GM21390 (cell line): ENCODE measurements at regions not wholly inside any gene's neighbourhood (a gene's known extent, or its start where the extent isn't known, plus 50 kb on each side); places are given as distances from the start of the nearest gene placed in this dataset.
"Not testable (repeated sequence)": the region's sequence is repeated elsewhere in the genome, so short reads cannot be mapped to it uniquely, and the experiment has no call there.

Experiments
- ATAC-seq: cut with Tn5 transposase; IDR thresholded peaks from one replicate; pipeline ENCODE4 v1.9.1; 2021; ENCODE audit not compliant: unreplicated experiment

GRCh38 chr7:89616829-89617228 lies 537.4 kb upstream of the STEAP1 start:
- not testable (repeated sequence) for ATAC-seq

- no peak for ATAC-seq
These were observed 536.0 kb upstream of the STEAP1 start for GRCh38 chr7:89618274-89618673.

- no peak for ATAC-seq
These were observed 532.2 kb upstream of the STEAP1 start for GRCh38 chr7:89621925-89622641.

- peak; percentile 89 for ATAC-seq
These were observed 531.1 kb upstream of the STEAP1 start for GRCh38 chr7:89623018-89623672.

- not testable (repeated sequence) for ATAC-seq
These were observed 530.1 kb upstream of the STEAP1 start for GRCh38 chr7:89624155-89624554.

- ATAC-seq, result no peak
These were observed 505.8 kb upstream of the STEAP1 start for GRCh38 chr7:89648509-89648908.

GRCh38 chr7:89655946-89656345 lies 498.3 kb upstream of the STEAP1 start:
- no peak for ATAC-seq

GRCh38 chr7:89661876-89662275 lies 492.4 kb upstream of the STEAP1 start:
- no peak for ATAC-seq

- ATAC-seq, result no peak
These were observed 488.0 kb upstream of the STEAP1 start for GRCh38 chr7:89666136-89666835.

GRCh38 chr7:89680161-89680560 lies 474.1 kb upstream of the STEAP1 start:
- no peak for ATAC-seq

GRCh38 chr7:89681448-89681847 lies 472.8 kb upstream of the STEAP1 start:
- ATAC-seq, result no peak

GRCh38 chr7:89685287-89685686 lies 469.0 kb upstream of the STEAP1 start:
- no peak for ATAC-seq

- ATAC-seq, result no peak
These were observed 467.1 kb upstream of the STEAP1 start for GRCh38 chr7:89687211-89687610.

- ATAC-seq, result no peak
These were observed 459.0 kb upstream of the STEAP1 start for GRCh38 chr7:89695241-89695640.

- ATAC-seq, result no peak
These were observed 440.1 kb upstream of the STEAP1 start for GRCh38 chr7:89714131-89714530.

- not testable (repeated sequence) for ATAC-seq
These were observed 435.3 kb upstream of the STEAP1 start for GRCh38 chr7:89718941-89719340.

- no peak for ATAC-seq
These were observed 425.8 kb upstream of the STEAP1 start for GRCh38 chr7:89728481-89728880.

- no peak for ATAC-seq
These were observed 422.4 kb upstream of the STEAP1 start for GRCh38 chr7:89731751-89732445.

GRCh38 chr7:89738549-89738948 lies 415.7 kb upstream of the STEAP1 start:
- ATAC-seq, result no peak

GRCh38 chr7:89757910-89758309 lies 396.4 kb upstream of the STEAP1 start:
- ATAC-seq, result no peak

GRCh38 chr7:89760690-89761089 lies 393.6 kb upstream of the STEAP1 start:
- no peak for ATAC-seq
